GM21576 (cell line): ENCODE measurements at regions not wholly inside any gene's neighbourhood (a gene's known extent, or its start where the extent isn't known, plus 50 kb on each side); places are given as distances from the start of the nearest gene placed in this dataset.
"Not testable (repeated sequence)": the region's sequence is repeated elsewhere in the genome, so short reads cannot be mapped to it uniquely, and the experiment has no call there.

Source experiments
- ATAC-seq: cut with Tn5 transposase; IDR thresholded peaks from one replicate; pipeline ENCODE4 v1.9.1; 2021; ENCODE audit warnings: mild to moderate bottlenecking, moderate library complexity; ENCODE audit not compliant: unreplicated experiment

DNA sequence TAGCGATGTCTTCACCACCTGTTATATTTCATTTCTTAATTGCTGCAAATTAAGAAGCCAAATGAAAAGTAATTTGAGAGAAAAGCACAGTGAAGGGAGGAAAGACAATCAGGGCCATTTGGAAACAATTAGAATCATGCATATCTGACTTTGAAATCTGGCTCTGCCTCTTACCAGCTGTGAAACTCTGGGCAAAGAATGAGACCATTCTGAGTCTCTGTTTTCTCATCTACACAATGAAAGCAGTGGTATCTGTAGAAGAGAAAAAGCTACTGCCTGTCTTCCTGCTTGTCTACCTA lies 334.5 kb upstream of the CYRIA start:
- ATAC-seq = no peak

DNA sequence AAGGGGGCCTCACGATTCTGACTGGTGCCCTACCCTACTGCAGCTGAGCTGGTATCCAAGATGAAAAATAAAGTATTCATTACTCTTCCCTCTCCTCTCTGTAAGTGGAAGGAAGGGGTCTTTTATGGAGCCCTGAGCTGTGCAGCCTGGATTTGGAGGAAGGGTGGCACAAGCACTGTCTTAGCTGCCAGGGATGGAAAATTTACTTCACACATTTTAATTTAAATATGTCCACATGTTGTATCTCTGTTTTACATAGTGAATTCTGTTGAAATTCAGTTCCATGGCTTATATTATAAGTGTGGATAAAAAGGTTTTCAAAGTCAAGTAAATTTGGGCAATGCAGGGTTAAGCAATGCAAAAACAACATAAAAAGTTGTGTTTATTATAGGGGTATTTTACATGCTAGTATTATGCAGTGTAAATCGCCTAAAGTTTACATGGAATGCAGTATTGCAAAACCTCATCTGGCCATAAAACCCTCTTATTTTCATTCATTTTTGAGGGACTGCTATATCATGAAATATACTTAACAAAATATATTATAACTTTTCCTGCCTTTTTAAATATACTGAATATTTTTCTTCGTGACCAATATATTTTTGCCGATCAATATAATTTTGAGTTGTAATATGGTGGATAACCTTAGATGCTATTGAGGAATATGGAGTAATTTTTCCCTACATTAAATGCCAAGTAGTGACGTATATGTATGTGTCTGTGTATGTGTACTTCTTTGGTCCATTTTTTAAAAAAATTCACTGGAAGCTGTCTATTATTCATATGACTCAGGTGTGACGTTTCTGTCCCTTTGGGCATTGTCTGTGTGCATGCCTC lies 333.9 kb upstream of the CYRIA start:
- no peak for ATAC-seq

DNA sequence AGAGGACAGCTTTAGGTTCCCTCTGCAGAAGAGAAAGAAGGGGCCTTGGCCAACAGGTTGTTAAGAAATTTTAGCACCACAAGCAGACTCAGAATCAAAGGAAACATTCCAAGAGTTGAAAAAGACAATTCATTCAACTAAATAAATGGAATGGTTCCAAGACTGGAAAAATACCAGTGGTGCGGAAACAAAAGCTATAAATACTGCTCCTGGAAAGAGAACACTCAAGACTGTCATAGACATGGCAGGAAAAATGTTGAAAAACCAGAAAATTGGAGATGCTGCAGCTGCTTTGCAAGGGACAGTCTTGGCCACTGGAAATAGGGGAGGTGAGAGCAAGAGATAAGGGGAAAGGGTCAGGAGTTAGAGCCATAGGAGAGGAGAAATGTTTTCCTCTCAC lies 312.7 kb upstream of the CYRIA start:
- ATAC-seq = no peak

DNA sequence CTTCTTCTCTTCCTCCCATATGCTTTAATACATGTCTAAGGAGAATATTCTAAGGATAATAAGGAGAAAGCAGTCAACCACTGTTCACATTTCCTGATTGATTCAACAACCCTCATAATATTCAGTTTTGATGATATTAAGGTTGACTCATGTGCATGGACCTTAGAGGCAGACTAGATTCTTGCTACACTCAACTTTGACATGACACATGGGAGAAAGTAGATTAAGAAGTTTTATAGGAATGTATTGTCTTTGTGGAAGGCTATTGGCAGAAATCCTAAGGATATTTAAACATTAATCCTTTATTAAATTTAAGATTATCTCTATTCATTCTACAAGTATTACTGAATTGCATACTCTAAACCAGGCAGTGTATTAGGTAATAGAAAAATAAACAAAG lies 309.1 kb upstream of the CYRIA start:
- ATAC-seq = no peak

DNA sequence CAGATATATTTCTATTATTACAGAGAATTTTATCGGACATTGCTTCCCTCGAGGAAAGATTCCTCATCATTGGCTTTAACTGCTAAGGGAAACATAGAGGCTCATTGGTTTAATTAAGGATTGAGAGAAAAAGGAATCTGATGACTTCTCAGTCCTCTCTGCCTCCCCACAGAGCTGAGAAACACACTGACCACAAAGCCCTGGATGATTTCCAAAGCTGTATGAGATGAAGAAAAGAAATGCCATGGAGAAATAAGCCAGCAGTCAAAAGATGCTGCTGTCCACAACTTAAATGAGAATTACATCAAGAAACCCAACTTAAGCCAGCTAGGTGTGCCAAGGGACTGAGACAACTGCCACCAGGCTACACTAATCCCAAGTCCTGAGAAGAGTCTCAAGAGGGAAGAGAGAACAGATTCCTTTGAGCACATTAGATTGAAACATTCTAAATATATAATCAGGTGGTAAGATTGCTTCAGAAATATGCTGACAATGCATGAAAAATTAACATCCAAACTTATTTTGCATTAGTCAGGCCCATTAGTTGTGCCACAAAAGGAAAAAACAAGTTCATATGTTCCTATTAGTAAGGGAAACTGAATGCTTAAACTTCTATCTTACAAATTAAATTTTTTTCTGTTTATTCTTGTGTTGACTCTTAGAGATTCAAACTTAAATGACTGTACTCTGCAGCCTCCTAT lies 308.1 kb upstream of the CYRIA start:
- no peak for ATAC-seq

DNA sequence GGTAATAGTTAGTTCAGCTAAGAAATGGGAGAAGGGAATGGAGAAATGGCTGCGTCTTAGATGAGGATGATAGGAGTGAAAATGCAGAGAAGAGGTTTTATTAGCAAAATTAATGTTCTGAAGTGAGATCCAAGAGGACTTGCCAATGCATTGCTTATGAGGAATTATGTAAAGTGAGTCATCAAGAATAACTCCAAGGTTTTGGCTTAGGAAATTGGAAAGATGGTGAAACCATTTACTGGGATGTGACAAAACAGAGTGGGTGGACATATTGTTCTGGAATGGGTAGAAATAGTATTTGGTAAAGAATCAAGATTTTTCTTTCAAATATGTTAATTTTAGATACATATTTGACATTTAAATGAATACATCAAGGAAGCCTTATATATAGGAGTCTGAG lies 306.6 kb upstream of the CYRIA start:
- no peak for ATAC-seq

DNA sequence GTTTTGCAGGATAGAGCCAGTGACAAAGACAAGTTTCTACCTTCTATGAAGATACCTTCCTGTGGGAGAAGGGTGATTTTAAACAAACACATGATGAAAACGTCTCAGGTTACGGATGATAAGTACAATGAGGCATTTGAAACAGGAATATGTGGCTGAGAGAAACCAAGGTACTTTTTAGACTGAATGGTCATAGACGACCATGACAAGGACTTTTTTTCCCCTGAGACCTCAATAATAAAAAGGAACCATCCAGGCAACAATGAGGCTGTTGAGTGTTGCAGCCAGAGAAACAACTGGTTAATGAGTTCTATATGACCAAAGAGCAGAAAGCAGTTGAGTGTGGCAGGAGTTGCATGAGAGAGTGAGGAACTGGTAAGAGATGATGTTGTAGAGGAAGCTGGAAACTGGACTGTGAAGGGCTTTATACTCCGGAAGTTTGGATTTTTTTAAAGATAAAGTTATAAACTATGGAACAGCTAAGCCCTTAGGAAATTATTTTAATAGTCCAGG lies 306.1 kb upstream of the CYRIA start:
- ATAC-seq = no peak

DNA sequence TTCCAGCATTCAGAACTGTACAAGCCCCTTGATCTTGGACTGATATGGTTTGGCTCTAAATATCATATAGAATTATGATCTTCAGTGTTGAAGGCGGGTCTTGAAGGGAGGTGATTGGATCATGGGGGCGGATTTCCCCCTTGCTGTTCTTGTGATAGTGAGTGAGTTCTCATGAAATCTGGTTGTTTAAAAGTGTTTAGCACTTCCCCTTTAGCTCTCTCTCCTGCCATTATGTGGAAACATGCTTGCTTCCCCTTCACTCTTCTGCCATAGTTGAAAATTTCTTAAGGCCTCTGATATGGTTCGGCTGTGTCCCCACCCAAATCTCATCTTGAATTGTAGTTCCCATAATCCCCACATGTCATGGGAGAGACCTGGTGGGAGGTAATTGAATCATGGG lies 305.3 kb upstream of the CYRIA start:
- not testable (repeated sequence) for ATAC-seq

DNA sequence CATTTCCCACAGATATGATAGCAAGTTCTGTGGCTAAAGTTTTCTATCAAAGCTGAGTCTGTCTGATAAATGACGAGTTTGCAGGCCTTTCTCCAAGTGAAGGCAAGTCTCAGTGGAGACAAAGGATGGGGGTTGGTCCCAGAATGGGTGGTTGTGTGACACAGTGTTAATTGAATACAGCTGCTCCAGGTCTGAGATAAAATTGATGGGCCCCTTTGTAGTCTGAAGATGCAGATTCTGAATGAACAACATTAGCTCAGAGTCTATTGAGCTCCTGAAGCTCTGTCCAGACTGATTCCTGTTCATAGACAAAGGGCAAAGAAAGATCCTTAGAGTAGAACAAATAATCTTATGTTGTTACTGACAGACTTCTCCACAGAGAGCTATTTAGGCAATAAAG lies 296.9 kb upstream of the CYRIA start:
- no peak for ATAC-seq

DNA sequence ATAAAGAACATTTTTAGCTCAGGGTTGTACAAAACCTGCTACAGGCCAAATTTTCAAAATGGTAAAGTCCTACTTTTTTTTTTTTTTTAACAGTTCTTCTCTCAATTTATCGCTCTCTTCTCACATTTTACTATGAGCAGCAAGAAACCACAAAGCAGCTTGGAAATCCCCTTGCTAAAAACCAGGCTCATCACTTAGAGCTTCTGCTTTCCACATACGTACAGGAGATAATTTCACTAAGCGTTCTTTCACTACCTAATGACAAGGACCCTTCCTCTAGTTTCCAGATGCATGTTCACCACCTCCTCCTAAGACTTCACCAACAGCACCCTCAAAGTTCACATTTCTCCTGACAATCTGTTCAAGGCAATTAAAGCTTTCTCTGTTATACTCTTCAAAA lies 294.9 kb upstream of the CYRIA start:
- no peak for ATAC-seq

DNA sequence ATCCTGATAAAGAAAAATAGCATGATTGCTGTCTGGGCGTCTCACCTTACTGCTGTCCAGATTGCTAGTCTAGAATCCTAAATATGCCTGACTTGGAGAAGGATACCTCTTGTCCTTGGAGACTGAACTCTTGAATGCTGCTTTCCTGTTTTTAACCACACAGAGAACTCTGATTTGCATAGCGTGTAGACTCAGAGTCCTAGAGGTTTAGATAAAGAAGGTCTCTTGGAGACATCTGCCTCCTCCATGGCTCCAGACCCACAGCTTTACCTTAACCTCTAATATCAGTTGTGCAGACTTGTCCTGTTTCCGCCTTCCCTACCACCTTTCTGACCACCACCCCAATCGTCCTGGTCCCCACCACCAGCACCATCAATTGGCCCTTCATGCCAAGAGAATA lies 292.6 kb upstream of the CYRIA start:
- ATAC-seq = no peak

DNA sequence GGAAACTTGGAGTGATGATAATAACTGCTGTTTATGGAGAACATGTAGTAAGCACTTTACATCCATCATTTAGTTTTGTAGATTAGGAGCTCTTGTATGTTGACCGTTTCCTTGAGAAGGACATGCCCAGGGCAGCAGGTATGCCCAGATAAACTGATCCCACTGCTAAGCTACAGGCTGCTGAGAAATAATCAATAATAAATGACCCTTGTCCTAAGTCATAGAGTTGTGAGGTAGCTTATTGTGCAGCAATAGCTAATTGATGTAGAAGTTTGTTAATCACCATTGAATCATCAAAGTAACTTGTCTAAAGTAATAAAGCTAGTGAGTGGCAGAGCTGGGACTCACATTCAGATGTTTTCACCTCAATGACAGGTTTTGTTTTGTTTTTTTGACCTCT lies 287.2 kb upstream of the CYRIA start:
- ATAC-seq = no peak

DNA sequence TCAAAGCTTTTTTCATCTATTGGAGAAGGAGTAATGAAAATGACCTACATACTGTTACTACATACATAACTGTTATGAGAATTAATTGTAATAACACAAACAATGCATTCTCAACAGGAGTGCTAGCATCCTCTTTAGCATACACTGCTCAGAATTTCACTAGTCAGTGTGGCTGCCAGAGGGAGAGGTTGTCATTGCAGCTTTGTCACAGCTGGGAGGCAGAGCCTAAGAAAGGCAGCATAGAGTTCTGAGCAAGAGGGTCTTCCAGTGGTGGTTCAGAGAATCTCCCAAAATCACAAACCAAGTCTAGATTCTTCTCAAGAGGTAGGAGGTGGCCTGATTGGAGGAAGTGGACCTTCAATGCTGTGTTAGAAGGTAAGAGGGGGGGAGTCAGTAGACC lies 286.7 kb upstream of the CYRIA start:
- ATAC-seq = no peak

DNA sequence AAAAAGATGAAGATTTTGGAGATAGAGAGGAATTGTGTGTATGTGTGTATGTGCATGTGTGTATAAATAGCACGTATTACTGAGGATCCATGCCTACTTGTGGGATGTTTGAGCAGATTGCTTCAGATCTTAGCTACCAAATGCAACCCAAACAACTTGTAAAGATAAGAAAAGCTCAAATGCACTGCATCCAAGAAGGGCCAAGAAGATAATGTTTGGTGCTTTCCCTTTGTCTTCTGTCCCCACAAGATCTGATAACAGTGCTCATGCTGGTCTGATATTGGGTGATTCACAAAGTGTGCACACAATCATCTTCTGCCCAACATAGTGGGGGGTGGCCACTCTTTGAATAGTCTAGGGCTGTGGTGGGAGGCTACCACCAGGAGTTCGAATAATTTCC lies 284.8 kb upstream of the CYRIA start:
- no peak for ATAC-seq

DNA sequence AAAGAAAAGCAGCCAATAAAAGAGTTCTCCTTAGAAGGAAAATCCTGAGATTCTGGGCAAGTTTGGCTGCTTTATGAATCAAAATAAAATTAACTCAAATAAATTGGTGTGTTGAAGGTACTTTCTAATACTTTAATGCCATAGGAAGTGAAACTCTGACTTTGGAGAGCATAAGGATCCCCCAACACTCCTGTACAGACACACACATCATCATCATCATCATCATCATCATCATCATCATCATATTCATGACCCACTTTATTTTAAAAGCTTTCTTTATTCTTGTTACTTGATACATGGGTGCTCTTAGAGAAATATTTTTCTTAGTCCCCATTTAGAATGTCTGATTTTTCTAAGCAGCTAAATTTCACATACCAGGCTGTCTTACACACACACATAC lies 283.1 kb upstream of the CYRIA start:
- ATAC-seq = no peak

DNA sequence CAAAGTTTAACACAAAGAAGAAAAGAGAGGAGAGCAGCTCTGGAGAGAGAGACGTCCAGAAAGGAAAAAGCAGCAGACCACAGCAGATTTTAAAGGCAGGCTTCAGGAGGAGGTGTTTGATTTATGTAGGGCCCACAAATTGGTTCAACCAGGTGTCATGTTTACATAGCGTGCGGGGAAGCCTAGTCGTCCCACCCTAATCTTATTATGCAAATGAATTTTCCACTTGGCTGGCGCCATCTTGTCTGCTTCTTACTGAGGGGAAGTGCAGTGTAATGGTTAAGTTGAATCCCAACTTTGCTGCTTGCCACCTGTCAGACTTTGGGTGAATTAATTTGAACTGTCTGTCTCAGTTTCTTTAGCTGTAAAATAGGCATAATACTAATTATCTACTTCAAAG lies 282.4 kb upstream of the CYRIA start:
- no peak for ATAC-seq

DNA sequence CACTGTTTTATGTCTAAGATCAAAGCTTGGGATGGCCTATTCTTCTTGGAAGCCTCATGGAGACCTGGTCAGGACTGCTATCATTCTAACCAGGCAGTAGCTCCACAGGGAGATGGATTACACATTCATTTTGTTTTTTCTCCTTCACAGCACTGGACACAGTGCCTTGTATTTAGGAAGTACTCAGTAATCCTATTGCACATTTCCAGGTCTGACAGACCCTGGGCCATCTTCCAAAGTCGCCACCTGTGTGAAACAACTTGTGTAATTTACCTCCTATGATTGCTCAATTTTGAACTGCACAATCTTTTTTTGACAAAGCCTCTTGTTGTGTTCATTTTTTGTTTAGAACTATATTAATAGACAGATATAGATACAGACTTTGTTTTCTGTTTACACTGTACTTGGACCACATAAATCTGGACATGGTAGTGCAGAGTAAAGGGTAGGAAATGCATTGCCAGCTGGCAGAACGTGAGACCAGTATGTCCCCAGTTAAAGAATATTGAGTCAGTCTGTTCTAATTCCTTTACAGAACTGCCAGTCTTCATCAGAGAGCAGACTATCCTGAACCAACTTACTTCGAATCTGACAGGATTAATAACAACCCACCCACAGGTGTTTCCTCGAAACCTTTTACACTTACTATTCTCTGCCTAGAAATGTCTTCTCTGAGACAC lies 277.8 kb upstream of the CYRIA start:
- ATAC-seq = no peak

DNA sequence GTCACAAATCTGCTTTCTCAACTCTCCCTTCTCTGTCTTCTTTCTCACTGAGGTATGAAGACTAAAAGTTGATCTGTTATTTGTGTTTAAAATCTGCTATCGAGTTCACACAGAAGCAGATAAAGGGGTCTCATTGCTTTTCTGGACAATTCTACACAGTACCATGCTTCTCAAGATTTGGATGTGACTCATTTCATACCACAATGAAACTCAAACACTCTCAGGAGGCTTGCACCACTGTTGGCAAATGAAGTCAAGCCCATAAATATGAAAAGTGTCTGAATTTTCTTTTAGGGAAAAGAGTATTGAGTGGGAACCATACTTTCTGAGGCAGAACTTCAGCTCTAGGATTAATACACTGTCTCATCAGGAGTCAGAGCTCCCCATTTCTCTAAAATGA lies 274.6 kb upstream of the CYRIA start:
- ATAC-seq = no peak

DNA sequence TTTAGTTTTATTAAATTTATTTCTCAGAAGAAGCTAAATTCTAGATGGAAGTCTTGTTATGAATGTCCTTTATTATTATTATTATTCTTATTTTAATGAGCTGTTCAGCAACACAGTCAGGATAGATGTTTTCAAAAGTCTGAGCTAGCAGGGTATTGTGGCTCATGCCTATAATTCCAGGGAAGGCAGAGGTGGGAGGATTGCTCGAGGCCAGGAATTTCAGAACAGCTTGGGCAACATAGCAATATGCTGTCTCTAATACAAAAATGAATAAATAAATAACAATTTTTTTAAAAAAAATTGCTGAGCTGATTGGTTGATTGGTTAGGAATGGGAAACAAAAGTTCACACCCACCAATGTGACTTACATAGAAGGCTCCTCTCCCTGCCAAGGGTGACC lies 274.1 kb upstream of the CYRIA start:
- ATAC-seq = no peak

DNA sequence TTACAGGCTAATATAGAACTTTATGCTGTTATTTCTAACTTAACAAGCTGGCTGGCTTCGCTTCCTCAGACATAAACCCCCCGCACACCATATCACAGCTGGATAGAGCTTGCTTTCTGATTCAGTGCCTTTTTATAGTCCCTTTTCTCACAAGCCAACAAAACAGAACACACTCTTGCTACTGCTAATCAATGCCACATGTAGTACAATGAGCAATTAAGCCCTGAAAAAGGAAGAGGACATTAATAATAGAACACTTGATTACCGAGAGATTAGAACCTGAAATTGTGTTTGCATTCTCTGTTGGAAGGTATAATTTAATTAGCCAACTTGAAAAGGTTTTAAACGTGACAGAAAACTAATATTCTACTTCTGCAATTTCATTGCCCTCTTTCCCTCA lies 267.7 kb upstream of the CYRIA start:
- no peak for ATAC-seq

DNA sequence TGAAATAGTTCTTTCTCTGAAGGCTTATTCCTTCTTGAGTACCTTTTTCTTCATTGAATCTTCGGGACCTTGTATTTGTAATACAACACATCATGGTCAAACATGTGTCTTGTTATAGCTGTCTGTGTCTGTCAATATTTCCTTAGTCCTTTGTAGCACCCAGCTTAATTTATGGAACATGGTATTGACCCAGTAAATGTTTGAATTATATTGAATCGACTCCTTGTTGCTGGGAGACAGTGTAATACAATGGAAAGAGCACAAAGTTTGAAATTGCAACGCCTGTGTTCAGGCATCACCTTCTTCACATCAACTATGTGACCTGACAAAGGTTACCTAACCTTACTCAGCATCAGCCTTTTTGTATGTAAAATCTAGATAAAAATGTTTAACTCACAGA lies 267.2 kb upstream of the CYRIA start:
- no peak for ATAC-seq

DNA sequence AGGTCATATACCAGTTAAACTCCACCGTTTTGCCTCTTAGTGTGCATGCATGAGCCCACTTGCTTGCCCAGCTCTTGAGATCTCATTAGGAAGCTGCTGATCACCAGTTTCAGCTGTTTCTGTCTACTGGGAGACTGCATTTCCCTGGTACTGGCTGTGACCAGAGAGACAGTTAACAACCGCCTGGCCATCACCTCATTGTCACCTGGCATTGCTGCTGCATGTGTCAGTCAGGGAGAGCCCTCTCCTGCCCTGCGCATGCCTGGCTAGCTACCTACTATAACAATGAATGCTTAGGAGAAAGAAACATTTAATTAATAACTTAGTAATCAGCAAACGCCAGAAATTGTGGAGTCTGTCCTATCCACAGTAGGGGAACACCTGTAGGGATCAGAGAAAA lies 265.8 kb upstream of the CYRIA start:
- ATAC-seq = no peak
